A549 (cell line): ENCODE measurements at regions not wholly inside any gene's neighbourhood (a gene's known extent, or its start where the extent isn't known, plus 50 kb on each side); places are given as distances from the start of the nearest gene placed in this dataset.
A peak's percentile ranks its signal among the peaks of the same experiment; 100 is the strongest.

ENCODE experiments used
- ATAC-seq, 2 experiments: fragments of 200-7000 bp in 1 of 2; fragments of >200 bp in 1 of 2; cut with Nextera tagmentation in 1 of 2; cut with Tn5 transposase in 1 of 2; 3 replicates each; pipeline versions ENCODE4 v1.8.0 to v1.9.1; 2018 to 2020; ENCODE audit warnings: mild to moderate bottlenecking in 1 of 2, moderate library complexity in 1 of 2
- CTCF ChIA-PET: fragments of 300-600 bp; sonication (Branson Sonifier 250); formaldehyde crosslinking; extraction: SDS; loops from one replicate; lab custom pipeline; 2021; ENCODE audit warnings: antibody characterized with exemption, inconsistent platforms; lab: Yijun Ruan, JAX
- POLR2A ChIA-PET: fragments of 350-600 bp; formaldehyde crosslinking; extraction: SDS; loops from one replicate; lab custom pipeline; 2021; ENCODE audit warnings: antibody characterized with exemption, inconsistent platforms; lab: Yijun Ruan, JAX
- DNase-seq, 2 experiments: peaks; one replicate each; pipeline versions ENCODE4 v3.0.0 to v3.0.0-alpha.2; 2011 to 2016; ENCODE audit warnings: low read depth in 1 of 2, low spot score in 1 of 2
- FAIRE-seq: peaks from 2 replicates; lab custom pipeline; 2011; peaks lifted over from hg19 to GRCh38; lab: Jason Lieb, UNC
- H3K27ac ChIP-seq, 2 experiments: fragments of >200 bp; sonication (Bioruptor Twin); formaldehyde crosslinking; 3 replicates each; pipeline ENCODE4 v1.5.1; 2016 to 2017
- H3K4me1 ChIP-seq: fragments of >200 bp; sonication (Bioruptor Twin); formaldehyde crosslinking; 3 replicates; pipeline ENCODE4 v1.6.1; 2016
- H3K4me2 ChIP-seq: fragments of >200 bp; sonication (Bioruptor Twin); formaldehyde crosslinking; 3 replicates; pipeline ENCODE4 v1.6.1; 2016
- H3K4me3 ChIP-seq: fragments of >200 bp; sonication (Bioruptor Twin); formaldehyde crosslinking; 3 replicates; pipeline ENCODE4 v1.5.1; 2016
- H3K9me3 ChIP-seq: fragments of >200 bp; sonication (Bioruptor Twin); formaldehyde crosslinking; 3 replicates; pipeline ENCODE4 v1.6.1; 2016
- BHLHE40 ChIP-seq: IDR thresholded peaks from 2 replicates; pipeline ENCODE4 v1.6.1; 2012; ENCODE audit warnings: low read depth, low read length, inconsistent platforms
- CBX2 ChIP-seq: fragments of 200-600 bp; sonication (generic); IDR thresholded peaks from 2 replicates; pipeline ENCODE4 v1.6.1; 2016; ENCODE audit warnings: low read depth, mild to moderate bottlenecking, borderline replicate concordance
- CBX8 ChIP-seq: fragments of 200-600 bp; sonication (generic); IDR thresholded peaks from 2 replicates; pipeline ENCODE4 v1.6.1; 2016
- CEBPB ChIP-seq, 2 experiments: fragments of >200 bp in 1 of 2; sonication (Bioruptor Twin) in 1 of 2; formaldehyde crosslinking in 1 of 2; IDR thresholded peaks; 2 replicates each; pipeline ENCODE4 v1.6.1; 2012 to 2016
- E2F6 ChIP-seq: IDR thresholded peaks from 2 replicates; pipeline ENCODE4 v1.6.1; 2012; ENCODE audit warnings: low read depth, borderline replicate concordance
- EHF ChIP-seq: fragments of 250-450 bp; sonication (Bioruptor Pico); IDR thresholded peaks from 2 replicates; pipeline ENCODE4 v1.5.0; 2020; ENCODE audit warnings: mild to moderate bottlenecking
- FOSB ChIP-seq: fragments of 250-450 bp; sonication (Bioruptor Pico); IDR thresholded peaks from 2 replicates; pipeline ENCODE4 v1.5.0; 2020; ENCODE audit warnings: mild to moderate bottlenecking, moderate library complexity
- JUN ChIP-seq, 2 experiments: fragments of >200 bp; sonication (Bioruptor Twin); formaldehyde crosslinking; IDR thresholded peaks; 2 replicates in 1 of 2; 3 replicates in 1 of 2; pipeline ENCODE4 v1.6.1; 2016 to 2017
- JUNB ChIP-seq: fragments of >200 bp; sonication (Bioruptor Twin); formaldehyde crosslinking; IDR thresholded peaks from 2 replicates; pipeline ENCODE4 v1.6.1; 2016
- KDM1A ChIP-seq: fragments of 200-600 bp; sonication (generic); IDR thresholded peaks from 2 replicates; pipeline ENCODE4 v1.6.1; 2016; ENCODE audit warnings: low read depth, mild to moderate bottlenecking
- KDM5A ChIP-seq: fragments of 200-600 bp; sonication (generic); IDR thresholded peaks from 2 replicates; pipeline ENCODE4 v1.6.1; 2016; ENCODE audit warnings: antibody characterized with exemption, mild to moderate bottlenecking
- MYC ChIP-seq: IDR thresholded peaks from 2 replicates; pipeline ENCODE4 v1.6.1; 2012; ENCODE audit warnings: mild to moderate bottlenecking, inconsistent platforms, low read length, improper control_type of control experiment, borderline replicate concordance
- PHF8 ChIP-seq: fragments of 200-600 bp; sonication (generic); IDR thresholded peaks from 2 replicates; pipeline ENCODE4 v1.6.1; 2016; ENCODE audit warnings: low read depth, mild to moderate bottlenecking, antibody characterized with exemption, moderate library complexity, borderline replicate concordance
- POLR2AphosphoS2 ChIP-seq: conservative IDR thresholded peaks from 2 replicates; pipeline ENCODE4 v1.6.1; 2012; ENCODE audit warnings: low read length, improper control_type of control experiment, inconsistent platforms
- RAD21 ChIP-seq, 2 experiments: fragments of >200 bp in 1 of 2; sonication (Bioruptor Twin) in 1 of 2; formaldehyde crosslinking in 1 of 2; IDR thresholded peaks in 1 of 2; conservative IDR thresholded peaks in 1 of 2; 2 replicates in 1 of 2; 3 replicates in 1 of 2; pipeline ENCODE4 v1.6.1; 2012 to 2018; ENCODE audit warnings: inconsistent platforms in 1 of 2
- REST ChIP-seq: fragments of 200-600 bp; sonication (generic); IDR thresholded peaks from 2 replicates; pipeline ENCODE4 v1.6.1; 2016; ENCODE audit warnings: antibody characterized with exemption, mild to moderate bottlenecking, moderate library complexity
- RFX5 ChIP-seq: fragments of 450-650 bp; IDR thresholded peaks from 2 replicates; pipeline ENCODE4 v1.7.1; 2014; ENCODE audit warnings: antibody characterized with exemption, mild to moderate bottlenecking, moderate library complexity
- SMC3 ChIP-seq: fragments of >200 bp; sonication (Bioruptor Twin); formaldehyde crosslinking; IDR thresholded peaks from 3 replicates; pipeline ENCODE4 v1.6.1; 2018; ENCODE audit warnings: inconsistent platforms
- SREBF2 ChIP-seq: fragments of 450-650 bp; IDR thresholded peaks from 2 replicates; pipeline ENCODE4 v1.6.1; 2014; ENCODE audit warnings: mild to moderate bottlenecking, moderate library complexity
- TFCP2L1 ChIP-seq: fragments of 250-450 bp; sonication (Bioruptor Pico); IDR thresholded peaks from 2 replicates; pipeline ENCODE4 v1.5.0; 2021; ENCODE audit warnings: mild to moderate bottlenecking
- WGBS: methylation state at CpG from one replicate; pipeline ENCODE4 v1.1.6; 2017; ENCODE audit errors: missing lambda C conversion rate; 5-methylcytosine and 5-hydroxymethylcytosine counted together
- TF ChIP-seq, protein P1 (sequence below): fragments of >200 bp; sonication (Bioruptor Twin); formaldehyde crosslinking; IDR thresholded peaks from 3 replicates; pipeline ENCODE4 v1.5.1; 2016

GRCh38 chr6:126170978-126171382 is 168.9 kb upstream of the CENPW start:
- ChIA-PET POLR2A (no interaction called here), CTCF (interaction anchor here (0.6 to 1.5 kb wide), 4 partner anchors 10 to 176 kb away, joined by 3 to 5 read pairs (median 3); no protein-coding TSS in a partner anchor)
- no peak overlapping the region for H3K4me3 ChIP-seq
- DNase-seq (peak; percentile 6 to 39), FAIRE-seq (no peak), ATAC-seq (peak in 1 of 2 experiments; percentile 49; a peak in 2 of 6 replicates)
- 27% methylated on average over 5 of the region's 5 CpGs for WGBS
- TF ChIP-seq, protein P1, sequence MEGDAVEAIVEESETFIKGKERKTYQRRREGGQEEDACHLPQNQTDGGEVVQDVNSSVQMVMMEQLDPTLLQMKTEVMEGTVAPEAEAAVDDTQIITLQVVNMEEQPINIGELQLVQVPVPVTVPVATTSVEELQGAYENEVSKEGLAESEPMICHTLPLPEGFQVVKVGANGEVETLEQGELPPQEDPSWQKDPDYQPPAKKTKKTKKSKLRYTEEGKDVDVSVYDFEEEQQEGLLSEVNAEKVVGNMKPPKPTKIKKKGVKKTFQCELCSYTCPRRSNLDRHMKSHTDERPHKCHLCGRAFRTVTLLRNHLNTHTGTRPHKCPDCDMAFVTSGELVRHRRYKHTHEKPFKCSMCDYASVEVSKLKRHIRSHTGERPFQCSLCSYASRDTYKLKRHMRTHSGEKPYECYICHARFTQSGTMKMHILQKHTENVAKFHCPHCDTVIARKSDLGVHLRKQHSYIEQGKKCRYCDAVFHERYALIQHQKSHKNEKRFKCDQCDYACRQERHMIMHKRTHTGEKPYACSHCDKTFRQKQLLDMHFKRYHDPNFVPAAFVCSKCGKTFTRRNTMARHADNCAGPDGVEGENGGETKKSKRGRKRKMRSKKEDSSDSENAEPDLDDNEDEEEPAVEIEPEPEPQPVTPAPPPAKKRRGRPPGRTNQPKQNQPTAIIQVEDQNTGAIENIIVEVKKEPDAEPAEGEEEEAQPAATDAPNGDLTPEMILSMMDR, result peak; percentile 51; the same call in 2 of the 3 replicates
- TF ChIP-seq SMC3, result peak; percentile 54
- TF ChIP-seq RFX5, result no peak
- peak; percentile 33 to 44 for TF ChIP-seq RAD21 (conservative IDR thresholded peaks at IDR 0.05 in 1 of 2, IDR thresholded peaks at IDR 0.05 in 1 of 2)
- TF ChIP-seq KDM5A, result no peak
- H3K4me1 ChIP-seq, result 0 out of 3 replicates have a peak, but pooled peaks cover 7% of the 10 kb centered on the region
- H3K4me2 ChIP-seq, result 0 out of 3 replicates have a peak overlapping the region, but pooled peaks have one; percentile 25
- H3K9me3 ChIP-seq, result no peaks in the 10 kb centered on the region
- no peak overlapping the region; a peak in 1 of 6 replicates for H3K27ac ChIP-seq

- ATAC-seq (no peak), FAIRE-seq (no peak), DNase-seq (no peak)
- CTCF ChIA-PET, result interaction anchor here (1.2 kb wide), 1 partner anchor 136 kb away, joined by 3 read pairs; no protein-coding TSS in a partner anchor
- H3K4me3 ChIP-seq, result no peak overlapping the region
- H3K9me3 ChIP-seq, result no peaks in the 10 kb centered on the region
- no peak overlapping the region for H3K27ac ChIP-seq
- POLR2A ChIA-PET, result no interaction called here
- 84% methylated on average over 2 of the region's 2 CpGs for WGBS
- no peak overlapping the region for H3K4me2 ChIP-seq
- 0 out of 3 replicates have a peak, but pooled peaks cover 7% of the 10 kb centered on the region for H3K4me1 ChIP-seq
- no peak for TF ChIP-seq KDM5A
- no peak for TF ChIP-seq SREBF2
- TF ChIP-seq JUN (IDR thresholded peaks at IDR 0.05), result no peak
- TF ChIP-seq PHF8, result no peak
- no peak for TF ChIP-seq KDM1A
- no peak for TF ChIP-seq BHLHE40
- no peak for TF ChIP-seq POLR2AphosphoS2
- TF ChIP-seq E2F6, result no peak
- TF ChIP-seq CBX2, result no peak
- no peak for TF ChIP-seq MYC
- no peak for TF ChIP-seq TFCP2L1
- no peak for TF ChIP-seq JUNB
- TF ChIP-seq CBX8, result no peak
- TF ChIP-seq REST, result no peak
- TF ChIP-seq FOSB (CRISPR knock-in tag), result no peak
- no peak for TF ChIP-seq EHF (CRISPR knock-in tag)
- TF ChIP-seq CEBPB (IDR thresholded peaks at IDR 0.05), result no peak
Observed at GRCh38 chr6:126172131-126172530, 167.8 kb upstream of the CENPW start.
